ENCODE measurements at regions not wholly inside any gene's neighbourhood (a gene's known extent, or its start where the extent isn't known, plus 50 kb on each side); places are given as distances from the start of the nearest gene placed in this dataset. TPM values are rescaled to one million over a fixed set of nuclear protein-coding genes. Genes with fewer than 3 reads are reported as not detected.
"Not testable (repeated sequence)": the region's sequence is repeated elsewhere in the genome, so short reads cannot be mapped to it uniquely, and the experiment has no call there.

DNA sequence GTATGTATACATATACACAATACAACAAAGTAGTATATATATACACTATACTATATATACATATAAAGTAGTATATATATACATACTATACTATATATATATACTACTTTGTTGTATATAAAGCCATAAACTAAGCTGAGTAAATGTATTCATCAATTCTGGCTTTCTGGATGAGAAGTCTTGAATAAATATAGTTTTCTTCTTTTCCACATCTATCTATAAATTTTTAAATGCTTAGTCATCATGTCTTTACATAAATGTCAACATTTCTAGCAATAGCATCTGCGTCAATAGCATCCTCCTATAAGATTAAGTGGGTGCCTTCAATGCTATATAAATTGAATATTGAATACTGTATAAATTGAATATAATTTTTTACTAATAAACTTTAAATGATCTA lies 63.1 kb upstream of the COX7C start:
- H3K9ac ChIP-seq (ENCODE audit: low read length) = no peak overlapping the region
- no peaks in the 10 kb centered on the region for H3K4me1 ChIP-seq (ENCODE audit: control insufficient read depth, low read depth, low read length)
- H3K27me3 ChIP-seq (ENCODE audit: insufficient read depth, low read length, poor library complexity) = no peaks in the 10 kb centered on the region
- H3K18ac ChIP-seq (ENCODE audit: low read length) = no peak overlapping the region
- H3K56ac ChIP-seq (ENCODE audit: low read length) = no peak overlapping the region
- H3K79me1 ChIP-seq (ENCODE audit: low read length) = no peaks in the 10 kb centered on the region
- H3K4me2 ChIP-seq (ENCODE audit: low read length) = no peak overlapping the region
- WGBS (ENCODE audit: extremely low coverage, insufficient coverage, low lambda C conversion rate) = no CpG with 5 or more reads among the region's 1 CpG
- no peak for DNase-seq
- H4K5ac ChIP-seq (ENCODE audit: low read length) = no peak overlapping the region
- no peak overlapping the region for H2BK5ac ChIP-seq (ENCODE audit: low read length)
- H3K27ac ChIP-seq (ENCODE audit: low read depth, low read length) = no peak overlapping the region
- H3K79me2 ChIP-seq (ENCODE audit: control insufficient read depth, insufficient read depth, low read length) = no peaks in the 10 kb centered on the region
- no peak overlapping the region for H3K4ac ChIP-seq (ENCODE audit: low read depth, low read length)
- H2AK5ac ChIP-seq (ENCODE audit: low read length) = no peak overlapping the region
- H3K36me3 ChIP-seq (ENCODE audit: control insufficient read depth, insufficient read depth, low read length) = no peaks in the 10 kb centered on the region
- H2BK15ac ChIP-seq (replicated peaks; ENCODE audit: low read depth) = no peak overlapping the region
- no peak overlapping the region for H3K23ac ChIP-seq (ENCODE audit: low read length)
- H3K4me3 ChIP-seq (ENCODE audit: low read length) = no peak overlapping the region
- no peak overlapping the region for H4K8ac ChIP-seq (ENCODE audit: low read depth, low read length)
- H2BK120ac ChIP-seq (ENCODE audit: low read depth, low read length) = no peak overlapping the region

DNA sequence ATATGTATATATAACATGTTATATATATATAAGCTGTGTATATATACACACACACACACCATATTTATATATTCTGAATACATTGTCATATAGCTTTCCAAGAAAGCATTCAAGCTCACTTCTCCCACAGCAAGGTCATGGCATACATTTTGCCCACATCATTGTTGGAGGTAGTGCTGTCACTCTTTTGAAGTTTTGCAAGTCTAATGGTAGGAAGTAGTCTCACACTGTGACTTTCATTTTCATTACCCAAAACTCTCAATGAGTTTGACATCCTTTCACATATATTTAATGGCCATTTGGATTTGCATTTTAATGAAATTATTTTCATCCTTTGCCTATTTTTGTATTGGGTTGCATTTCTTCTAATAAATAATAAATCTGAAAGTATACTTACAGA lies 59.8 kb upstream of the COX7C start:
- H2BK5ac ChIP-seq (ENCODE audit: low read length) = no peak overlapping the region
- no peak overlapping the region for H2BK15ac ChIP-seq (replicated peaks; ENCODE audit: low read depth)
- DNase-seq = no peak
- no peak overlapping the region for H3K9ac ChIP-seq (ENCODE audit: low read length)
- H4K5ac ChIP-seq (ENCODE audit: low read length) = no peak overlapping the region
- H3K4me3 ChIP-seq (ENCODE audit: low read length) = no peak overlapping the region
- H3K27ac ChIP-seq (ENCODE audit: low read depth, low read length) = no peak overlapping the region
- no peak overlapping the region for H3K4ac ChIP-seq (ENCODE audit: low read depth, low read length)
- no peaks in the 10 kb centered on the region for H3K79me1 ChIP-seq (ENCODE audit: low read length)
- no peaks in the 10 kb centered on the region for H3K4me1 ChIP-seq (ENCODE audit: control insufficient read depth, low read depth, low read length)
- H3K18ac ChIP-seq (ENCODE audit: low read length) = no peak overlapping the region
- no peaks in the 10 kb centered on the region for H3K79me2 ChIP-seq (ENCODE audit: control insufficient read depth, insufficient read depth, low read length)
- H2BK120ac ChIP-seq (ENCODE audit: low read depth, low read length) = no peak overlapping the region
- H3K56ac ChIP-seq (ENCODE audit: low read length) = no peak overlapping the region
- no peak overlapping the region for H3K23ac ChIP-seq (ENCODE audit: low read length)
- no peaks in the 10 kb centered on the region for H3K36me3 ChIP-seq (ENCODE audit: control insufficient read depth, insufficient read depth, low read length)
- H4K8ac ChIP-seq (ENCODE audit: low read depth, low read length) = no peak overlapping the region
- no peak overlapping the region for H3K4me2 ChIP-seq (ENCODE audit: low read length)
- no peak overlapping the region for H2AK5ac ChIP-seq (ENCODE audit: low read length)
- no peaks in the 10 kb centered on the region for H3K27me3 ChIP-seq (ENCODE audit: insufficient read depth, low read length, poor library complexity)

DNA sequence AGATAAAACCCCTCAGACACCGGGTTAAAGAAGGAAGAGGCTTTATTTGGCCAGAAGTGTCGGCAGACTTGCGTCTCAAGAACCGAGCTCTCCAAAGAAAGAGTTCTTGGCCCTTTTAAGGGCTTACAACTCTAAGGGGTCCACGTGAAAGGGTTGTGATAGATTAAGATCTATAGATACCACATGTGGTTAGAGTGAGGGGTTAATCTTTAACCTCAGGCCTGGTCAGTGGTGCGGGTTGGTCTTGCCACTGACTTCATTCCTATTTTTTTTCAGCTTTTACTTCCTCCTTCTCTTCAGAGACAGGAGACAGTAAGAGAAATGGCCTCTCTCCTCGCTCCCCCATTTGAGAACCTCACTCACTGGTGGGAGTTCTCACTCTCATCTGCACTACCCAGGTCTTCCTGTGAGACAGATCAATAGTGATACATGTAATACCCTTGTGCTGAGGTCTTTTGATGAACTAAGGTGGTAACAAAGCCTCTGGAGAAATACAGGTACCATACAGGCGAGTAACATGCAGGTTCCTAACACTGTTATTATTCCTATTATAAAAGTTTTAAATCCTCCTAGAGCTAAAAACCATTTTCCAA lies 52.4 kb upstream of the COX7C start:
- Histone ChIP-seq H3K36me3 (ENCODE audit: control insufficient read depth, insufficient read depth, low read length) (no peaks in the 10 kb centered on the region), H4K5ac (ENCODE audit: low read length) (no peak overlapping the region), H3K79me2 (ENCODE audit: control insufficient read depth, insufficient read depth, low read length) (no peaks in the 10 kb centered on the region), H2BK120ac (ENCODE audit: low read depth, low read length) (no peak overlapping the region), H3K4me1 (ENCODE audit: control insufficient read depth, low read depth, low read length) (no peaks in the 10 kb centered on the region), H3K9ac (ENCODE audit: low read length) (no peak overlapping the region), H3K4me3 (ENCODE audit: low read length) (no peak overlapping the region), H2BK15ac (replicated peaks; ENCODE audit: low read depth) (no peak overlapping the region), H3K4ac (ENCODE audit: low read depth, low read length) (no peak overlapping the region), H3K23ac (ENCODE audit: low read length) (no peak overlapping the region), H4K8ac (ENCODE audit: low read depth, low read length) (no peak overlapping the region), H3K27ac (ENCODE audit: low read depth, low read length) (no peak overlapping the region), H2BK5ac (ENCODE audit: low read length) (no peak overlapping the region), H2AK5ac (ENCODE audit: low read length) (no peak overlapping the region), H3K79me1 (ENCODE audit: low read length) (no peaks in the 10 kb centered on the region), H3K4me2 (ENCODE audit: low read length) (no peak overlapping the region), H3K56ac (ENCODE audit: low read length) (peak overlapping the region; percentile 30), H3K27me3 (ENCODE audit: insufficient read depth, low read length, poor library complexity) (no peaks in the 10 kb centered on the region), H3K18ac (ENCODE audit: low read length) (no peak overlapping the region)
- no CpG with 5 or more reads among the region's 8 CpGs for WGBS (ENCODE audit: extremely low coverage, insufficient coverage, low lambda C conversion rate)
- DNase-seq = no peak

GRCh38 chr5:86566030-86566429 lies 51.7 kb upstream of the COX7C start:
- not testable (repeated sequence) for H3K18ac ChIP-seq (ENCODE audit: low read length); H4K8ac ChIP-seq (ENCODE audit: low read depth, low read length); H3K4me3 ChIP-seq (ENCODE audit: low read length); H2BK120ac ChIP-seq (ENCODE audit: low read depth, low read length); DNase-seq; H3K27ac ChIP-seq (ENCODE audit: low read depth, low read length); H2AK5ac ChIP-seq (ENCODE audit: low read length); H3K4ac ChIP-seq (ENCODE audit: low read depth, low read length); H3K36me3 ChIP-seq (ENCODE audit: control insufficient read depth, insufficient read depth, low read length); H2BK15ac ChIP-seq (replicated peaks; ENCODE audit: low read depth); H3K9ac ChIP-seq (ENCODE audit: low read length); H4K5ac ChIP-seq (ENCODE audit: low read length); H3K4me1 ChIP-seq (ENCODE audit: control insufficient read depth, low read depth, low read length); H3K27me3 ChIP-seq (ENCODE audit: insufficient read depth, low read length, poor library complexity); H3K79me2 ChIP-seq (ENCODE audit: control insufficient read depth, insufficient read depth, low read length); H3K79me1 ChIP-seq (ENCODE audit: low read length); H3K4me2 ChIP-seq (ENCODE audit: low read length); H3K23ac ChIP-seq (ENCODE audit: low read length)
- Histone ChIP-seq H3K56ac (ENCODE audit: low read length) (peak overlapping the region; percentile 30), H2BK5ac (ENCODE audit: low read length) (peak overlapping the region; percentile 4)
- WGBS (ENCODE audit: extremely low coverage, insufficient coverage, low lambda C conversion rate) = no CpG with 5 or more reads among the region's 3 CpGs

Small RNA genes in the stretch of these regions (small RNA-seq; reads per million reads assigned to genes)
- gene RBBP4P6 (ENCODE audit: insufficient read depth) = not detected
